HG02938 (cell line): ENCODE measurements at regions not wholly inside any gene's neighbourhood (a gene's known extent, or its start where the extent isn't known, plus 50 kb on each side); places are given as distances from the start of the nearest gene placed in this dataset.
"Not testable (repeated sequence)": the region's sequence is repeated elsewhere in the genome, so short reads cannot be mapped to it uniquely, and the experiment has no call there.

ENCODE experiments used
- ATAC-seq: cut with Tn5 transposase; IDR thresholded peaks from one replicate; pipeline ENCODE4 v1.9.1; 2021; ENCODE audit warnings: mild to moderate bottlenecking, moderate library complexity; ENCODE audit not compliant: unreplicated experiment

DNA sequence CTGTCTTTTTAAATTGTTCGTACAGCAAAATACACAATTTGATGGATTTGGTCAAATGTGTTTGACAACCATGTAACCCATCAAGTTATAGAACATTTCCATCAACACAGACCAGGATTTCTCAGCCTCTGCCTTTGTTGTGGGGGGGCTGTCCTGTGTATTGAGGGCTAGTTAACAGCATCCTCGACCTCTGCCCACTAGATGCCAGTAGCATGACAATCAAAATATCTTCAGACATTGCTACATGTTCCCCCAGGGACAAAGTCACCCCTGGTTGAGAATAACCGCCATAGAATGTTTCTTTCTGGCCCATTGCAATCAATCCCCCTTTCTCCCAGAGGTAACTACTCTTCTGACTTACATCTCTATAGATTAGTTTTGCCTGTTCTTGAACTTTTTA lies 310.1 kb upstream of the RGMA start:
- no peak for ATAC-seq

GRCh38 chr15:93389211-93389610 lies 300.2 kb upstream of the RGMA start:
- no peak for ATAC-seq

GRCh38 chr15:93384886-93385285 lies 295.9 kb upstream of the RGMA start:
- no peak for ATAC-seq

DNA sequence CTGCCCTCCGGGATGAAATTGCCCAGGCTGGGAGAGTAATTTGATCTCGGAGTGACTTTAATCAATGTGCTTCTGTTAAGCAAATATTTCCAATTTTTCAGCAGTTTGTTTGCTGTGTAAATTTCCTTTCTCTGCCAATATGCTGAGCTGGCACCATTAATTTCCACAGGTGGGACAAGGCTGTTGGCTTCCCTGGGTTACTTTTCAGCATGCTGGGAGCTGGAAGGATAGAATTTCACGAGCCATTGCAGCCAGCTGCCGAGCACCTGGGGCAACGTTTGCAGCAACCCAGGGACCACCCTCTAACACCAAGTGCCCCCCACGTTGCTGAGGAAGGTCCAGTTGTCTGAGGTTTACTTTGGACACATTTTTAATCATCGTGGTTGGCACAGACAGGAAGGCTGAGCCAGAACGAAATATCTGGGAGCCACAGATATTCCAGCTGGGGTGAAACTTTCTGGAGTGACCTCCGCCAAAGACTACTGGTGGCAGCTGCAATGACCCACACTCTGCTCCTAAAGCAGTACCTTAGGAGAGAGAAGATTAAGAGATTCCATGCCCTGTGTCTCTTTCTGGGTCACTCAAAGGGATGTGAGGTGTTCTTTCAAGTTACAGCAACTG lies 293.3 kb upstream of the RGMA start:
- no peak for ATAC-seq

- ATAC-seq = no peak
These were observed 289.5 kb upstream of the RGMA start for GRCh38 chr15:93378558-93378957.

- ATAC-seq = no peak
These were observed 283.8 kb upstream of the RGMA start for GRCh38 chr15:93372865-93373223.

DNA sequence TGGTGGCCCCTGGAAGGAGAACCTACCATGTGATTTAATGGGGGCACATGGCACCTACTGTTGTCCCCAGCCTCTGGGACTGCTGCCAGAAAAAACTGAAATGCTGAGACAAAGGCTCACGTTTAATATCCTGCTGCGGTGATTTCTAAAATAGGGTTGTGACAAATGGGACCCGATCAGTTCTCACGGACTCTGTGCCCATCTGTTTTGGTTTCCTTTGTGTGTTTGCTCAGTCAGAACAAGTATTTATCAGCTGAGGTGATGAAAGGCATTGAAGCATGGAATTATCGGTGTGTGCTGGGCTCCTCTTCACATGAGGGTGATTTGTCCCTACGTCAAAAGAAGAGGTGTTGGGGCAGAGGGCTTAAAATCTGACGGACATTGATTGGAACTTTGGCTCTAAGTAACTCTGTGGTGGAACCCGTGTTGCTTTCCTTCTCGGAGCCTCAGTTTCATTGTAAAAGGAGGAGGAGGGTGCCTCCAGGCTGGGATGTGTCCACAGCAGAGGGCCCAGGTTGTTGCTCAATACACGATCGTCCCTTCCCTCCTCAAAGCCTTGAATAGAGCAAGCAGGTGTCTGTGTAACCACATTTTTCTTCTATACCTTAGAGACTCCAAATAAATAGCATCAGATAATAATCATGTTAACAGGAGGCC lies 283.3 kb upstream of the RGMA start:
- ATAC-seq = no peak

GRCh38 chr15:93366387-93367100 lies 277.5 kb upstream of the RGMA start:
- ATAC-seq = no peak

DNA sequence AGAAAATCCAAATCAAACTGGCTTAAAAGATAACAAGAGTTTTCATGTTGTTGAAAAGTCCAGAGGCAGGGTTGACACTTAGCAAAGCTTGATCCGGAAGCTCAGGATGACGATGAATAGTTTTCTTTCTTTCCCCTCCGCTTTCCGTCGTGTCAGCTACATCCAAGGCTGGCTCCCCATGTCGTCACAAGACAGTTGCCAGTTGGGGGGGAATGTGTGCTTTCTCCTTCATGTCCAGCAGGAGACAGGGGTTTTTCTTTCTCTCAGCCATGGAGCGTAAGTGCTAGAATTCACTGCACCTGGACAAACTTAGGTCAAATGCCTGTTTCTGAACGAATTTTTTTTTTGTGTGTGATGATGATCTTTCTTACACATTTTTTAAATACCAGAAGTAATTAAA lies 273.8 kb upstream of the RGMA start:
- ATAC-seq = no peak

- ATAC-seq = no peak
These were observed 273.2 kb upstream of the RGMA start for GRCh38 chr15:93362203-93362602.

DNA sequence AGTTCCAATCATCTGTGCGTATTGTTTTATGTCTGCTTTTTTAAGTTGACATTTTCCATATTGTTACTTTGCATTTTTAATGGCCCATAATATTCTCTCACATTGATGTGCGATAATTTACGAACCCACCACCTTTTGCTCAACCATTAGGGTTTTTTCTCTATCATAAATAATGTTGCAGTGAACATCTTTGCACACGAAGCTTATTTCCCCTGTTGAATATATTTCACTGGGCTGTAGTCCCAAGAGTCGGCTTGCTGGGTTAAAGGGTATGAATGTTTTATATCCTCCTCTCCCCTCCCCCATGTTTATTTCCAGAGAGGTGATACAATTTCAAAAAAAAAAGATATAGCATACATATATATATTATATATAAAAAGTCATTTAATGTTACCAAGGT lies 272.7 kb upstream of the RGMA start:
- no peak for ATAC-seq

- ATAC-seq = no peak
These were observed 272.0 kb upstream of the RGMA start for GRCh38 chr15:93360976-93361375.

DNA sequence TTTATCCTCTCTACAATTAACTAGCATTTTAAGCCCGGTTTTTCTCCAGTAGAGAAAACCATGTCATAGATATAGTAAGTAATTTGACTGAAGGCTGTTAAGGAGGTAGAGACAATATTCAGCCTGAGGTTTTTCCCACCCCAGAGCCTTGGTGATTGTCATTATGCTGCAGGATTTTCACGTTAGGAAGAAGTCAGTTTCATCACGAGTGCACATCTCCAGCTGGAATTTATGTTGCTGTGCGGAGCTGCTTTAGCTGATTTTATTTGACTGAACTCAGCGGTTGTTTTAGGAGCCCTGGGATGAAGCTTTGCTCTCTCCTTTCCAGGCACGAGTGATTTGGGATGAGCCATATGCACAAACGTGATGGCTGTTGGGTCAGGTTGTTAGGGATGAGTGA lies 271.3 kb upstream of the RGMA start:
- ATAC-seq = no peak

DNA sequence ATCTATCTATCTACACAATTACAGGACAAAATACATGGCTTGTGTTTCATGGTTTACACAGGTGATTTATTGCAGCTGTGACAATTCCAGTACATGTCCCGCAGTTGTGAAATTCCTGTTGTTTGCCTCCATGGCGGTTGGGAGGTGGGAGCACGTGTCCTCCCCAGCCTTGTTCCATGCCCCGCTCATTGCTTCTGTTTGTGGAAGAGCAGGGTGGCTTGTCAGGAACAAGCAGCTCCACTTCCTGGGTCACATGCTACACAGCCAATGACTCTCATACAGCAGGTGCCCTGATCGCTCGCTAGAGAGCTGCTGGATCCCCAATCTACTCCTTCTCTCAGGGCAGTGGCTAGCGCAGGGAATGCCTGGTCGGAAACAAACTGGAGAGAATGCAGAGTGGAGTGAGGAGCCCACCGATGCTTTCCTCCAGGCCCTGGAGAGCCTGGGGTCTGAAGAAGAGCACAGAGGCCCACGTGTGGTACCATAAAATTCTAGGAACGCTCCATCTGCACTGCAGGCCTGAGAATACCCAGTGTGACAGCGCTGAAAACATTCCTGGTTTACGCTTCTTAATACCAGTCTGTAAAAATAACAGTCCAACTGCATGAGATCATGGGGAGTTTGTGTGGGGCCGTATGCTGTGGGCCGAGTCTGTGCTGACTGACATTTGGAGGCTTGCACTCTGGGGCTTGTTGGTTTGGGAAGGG lies 270.6 kb upstream of the RGMA start:
- no peak for ATAC-seq

DNA sequence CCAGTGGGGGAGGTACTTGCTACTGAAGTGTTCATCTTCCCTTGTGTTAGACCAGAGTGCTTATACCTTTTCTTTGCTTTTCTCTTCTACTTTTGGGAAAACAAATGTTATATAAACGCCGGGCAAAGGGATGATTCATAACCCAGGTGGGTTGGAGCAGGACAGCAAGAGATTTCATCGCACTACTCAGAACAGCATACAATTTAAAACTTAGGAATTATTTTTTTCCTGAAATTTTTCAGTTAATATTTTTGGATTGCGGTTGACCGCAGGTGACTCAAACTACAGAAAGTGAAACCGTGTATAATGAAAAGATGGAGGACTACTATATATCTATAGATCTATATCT lies 270.0 kb upstream of the RGMA start:
- ATAC-seq = no peak

DNA sequence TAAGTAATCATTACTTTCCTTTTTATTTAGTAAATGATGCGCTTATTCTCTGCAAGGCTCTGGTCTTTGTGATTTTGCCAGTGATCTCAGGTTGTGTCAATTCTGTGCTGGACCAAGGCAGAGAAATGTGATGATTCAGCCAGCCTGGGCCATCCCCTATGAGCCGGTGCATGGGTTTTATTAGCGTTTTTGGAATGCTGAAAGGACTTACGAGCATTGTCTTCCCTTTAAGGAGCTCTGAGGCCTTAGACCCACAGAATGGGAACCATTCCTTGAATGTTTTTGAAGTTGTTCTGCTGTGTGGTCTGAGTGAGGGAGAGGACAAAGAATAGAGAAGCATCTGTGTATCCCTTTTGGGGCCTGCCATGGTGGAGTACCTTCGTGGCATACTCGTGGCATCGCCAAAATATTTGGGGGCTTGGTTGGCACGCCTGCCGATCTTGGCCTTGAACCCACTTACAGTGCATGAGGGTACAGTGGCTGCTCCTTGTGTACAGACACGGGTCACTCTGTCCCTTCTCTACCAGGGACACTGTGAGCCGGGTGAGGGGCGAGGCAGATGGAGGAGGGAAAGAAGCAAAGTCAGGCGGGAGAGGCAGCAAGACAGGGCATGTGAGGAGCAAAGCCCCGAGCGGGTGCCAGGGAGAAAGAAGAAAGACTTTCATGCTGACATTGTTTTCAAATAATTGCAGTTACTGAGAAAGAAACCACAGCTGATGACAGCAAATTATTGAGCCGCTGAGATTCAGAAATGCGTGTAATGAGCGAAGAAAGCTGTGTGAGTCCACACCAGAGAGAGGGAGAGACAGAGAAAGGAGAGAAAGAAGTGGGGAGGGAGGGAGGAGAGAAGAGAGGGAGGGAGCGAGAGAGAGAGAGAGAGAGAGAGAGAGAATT lies 269.4 kb upstream of the RGMA start:
- no peak for ATAC-seq

DNA sequence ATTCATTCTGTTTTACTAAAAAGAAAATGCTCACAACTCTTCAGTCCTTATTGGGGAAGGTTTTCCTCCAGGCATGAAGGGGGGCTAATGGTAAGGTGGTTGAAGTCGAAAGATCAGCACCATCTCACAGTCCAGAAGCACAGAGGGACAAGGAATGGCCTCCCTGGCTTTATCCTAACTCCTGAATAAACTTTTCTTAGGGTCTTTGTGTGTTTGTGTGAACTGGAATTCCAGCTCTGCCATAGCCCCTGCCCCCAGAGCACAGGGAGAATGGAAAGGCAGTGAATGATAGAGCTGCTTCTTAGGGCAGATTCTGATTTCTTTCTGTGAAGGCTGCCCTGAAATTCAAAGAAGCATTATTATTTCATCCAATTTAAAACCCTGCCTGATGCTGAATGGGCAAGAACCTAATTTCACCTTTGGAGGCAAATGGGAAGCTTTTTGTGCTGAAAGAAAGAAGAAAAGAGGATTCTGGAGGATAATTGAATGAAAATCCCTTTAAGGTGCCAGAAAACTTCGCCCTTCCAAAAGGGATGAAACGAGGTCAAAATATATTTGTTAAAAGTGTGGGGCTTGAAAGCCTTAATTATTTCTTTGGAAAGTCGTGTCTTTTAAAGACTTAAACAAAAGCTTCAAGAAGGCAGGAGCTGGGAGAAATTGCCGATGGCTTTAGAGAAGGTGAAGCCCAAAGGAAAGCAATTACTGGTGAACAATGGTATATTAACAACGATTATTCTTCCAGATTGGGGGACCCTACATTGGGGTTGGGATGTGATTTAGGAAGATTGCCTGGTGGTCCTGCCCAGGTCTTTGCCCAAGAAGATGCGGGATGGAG lies 259.9 kb upstream of the RGMA start:
- no peak for ATAC-seq

GRCh38 chr15:93347986-93348385 lies 259.0 kb upstream of the RGMA start:
- ATAC-seq = no peak

DNA sequence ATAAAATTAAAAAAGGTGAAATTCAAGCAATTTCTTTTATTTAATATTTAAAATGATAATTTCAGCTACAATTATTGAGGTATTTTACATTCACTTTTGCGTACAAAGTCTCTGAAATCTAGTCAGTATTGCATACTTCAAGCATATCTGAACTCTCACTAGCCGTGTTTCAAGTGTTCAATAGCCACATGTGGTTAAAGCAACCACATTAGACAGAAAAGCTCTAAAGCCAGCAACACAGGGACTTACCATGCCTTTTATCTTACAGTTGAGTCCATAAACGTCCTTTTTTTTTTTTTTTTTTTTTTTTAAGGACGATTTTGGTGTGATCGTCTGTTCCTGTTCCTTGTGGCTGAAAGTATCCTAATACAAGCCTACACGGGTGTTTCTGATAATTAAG lies 257.0 kb upstream of the RGMA start:
- ATAC-seq = no peak

GRCh38 chr15:93343402-93343801 lies 254.4 kb upstream of the RGMA start:
- not testable (repeated sequence) for ATAC-seq
